ENCODE measurements at regions not wholly inside any gene's neighbourhood (a gene's known extent, or its start where the extent isn't known, plus 50 kb on each side); places are given as distances from the start of the nearest gene placed in this dataset.
A peak's percentile ranks its signal among the peaks of the same experiment; 100 is the strongest.

GRCh38 chr13:54162069-54162468 is 1133.5 kb downstream of the OLFM4 start:
- DNase-seq (ENCODE audit: low read depth, low spot score): no peak

DNA sequence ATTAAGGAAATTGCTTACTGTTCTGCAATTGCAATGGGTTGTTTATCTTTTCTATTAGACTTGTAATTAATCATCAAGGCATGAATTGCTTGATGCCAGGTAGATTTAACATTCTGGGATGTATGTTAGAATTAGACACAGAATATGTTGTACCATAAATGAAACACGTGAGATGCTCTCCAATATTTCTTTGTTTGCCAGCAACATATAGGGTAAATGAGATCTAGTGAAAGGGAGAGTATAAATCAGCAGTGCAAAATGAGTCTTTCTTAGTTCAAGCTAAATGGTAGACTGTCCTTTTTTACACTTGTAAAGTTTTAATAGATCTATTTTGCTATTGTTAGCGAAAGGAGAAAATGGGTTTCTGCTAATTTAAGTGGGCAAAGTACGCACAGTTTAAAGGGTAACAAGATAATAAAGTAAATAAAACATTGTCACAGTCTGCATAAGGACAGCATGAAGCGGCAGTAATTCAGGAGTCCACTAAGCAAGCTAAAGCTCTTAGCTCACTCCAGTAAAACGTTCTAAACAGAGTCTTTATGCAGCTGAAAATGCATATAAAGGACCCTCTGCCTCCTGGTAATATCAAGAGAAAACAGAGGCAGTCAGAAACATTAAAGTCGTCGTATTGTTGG is 1137.1 kb downstream of the OLFM4 start:
- DNase-seq (ENCODE audit: low read depth, low spot score): no peak

- DNase-seq (ENCODE audit: low read depth, low spot score): no peak
Observed at GRCh38 chr13:54173996-54174395, 1145.4 kb downstream of the OLFM4 start.

DNA sequence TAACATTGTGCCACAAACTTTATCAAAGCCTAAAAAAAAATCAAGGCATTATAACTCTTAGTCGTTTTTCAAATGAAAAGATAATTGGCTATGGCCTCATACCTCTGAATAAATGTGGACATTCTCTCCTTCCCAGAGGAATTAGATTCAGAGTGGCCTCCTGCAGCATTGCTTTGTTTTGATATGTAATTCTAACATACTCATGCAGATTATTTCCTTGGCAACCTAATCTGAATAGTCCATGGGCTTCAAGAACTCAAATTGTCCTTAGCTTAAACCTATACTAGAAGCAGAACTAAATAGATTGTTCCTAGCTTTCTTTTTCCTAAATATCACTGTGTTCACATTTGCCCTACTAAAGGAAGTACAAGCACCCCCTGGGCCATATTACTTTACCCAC is 1146.9 kb downstream of the OLFM4 start:
- no peak for DNase-seq (ENCODE audit: low read depth, low spot score)

DNA sequence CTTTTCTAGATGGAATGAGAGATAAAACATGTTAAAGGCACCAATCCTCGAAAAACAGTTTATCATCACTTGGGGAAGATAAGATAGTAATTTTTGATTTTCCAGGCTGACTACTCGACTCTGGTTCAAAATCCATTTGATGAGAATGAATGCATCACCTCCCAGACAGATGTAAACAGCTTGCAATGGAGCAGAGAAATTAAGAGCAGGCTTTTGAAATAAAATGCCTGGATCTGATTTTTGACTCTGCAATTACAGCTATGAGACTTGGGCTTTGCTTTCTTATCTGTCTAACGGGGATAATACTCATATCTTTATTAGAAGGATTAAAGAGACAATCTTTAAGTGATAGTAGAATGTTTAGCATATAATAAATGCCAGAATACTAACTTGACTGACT is 1148.9 kb downstream of the OLFM4 start:
- DNase-seq (ENCODE audit: low read depth, low spot score): no peak

DNA sequence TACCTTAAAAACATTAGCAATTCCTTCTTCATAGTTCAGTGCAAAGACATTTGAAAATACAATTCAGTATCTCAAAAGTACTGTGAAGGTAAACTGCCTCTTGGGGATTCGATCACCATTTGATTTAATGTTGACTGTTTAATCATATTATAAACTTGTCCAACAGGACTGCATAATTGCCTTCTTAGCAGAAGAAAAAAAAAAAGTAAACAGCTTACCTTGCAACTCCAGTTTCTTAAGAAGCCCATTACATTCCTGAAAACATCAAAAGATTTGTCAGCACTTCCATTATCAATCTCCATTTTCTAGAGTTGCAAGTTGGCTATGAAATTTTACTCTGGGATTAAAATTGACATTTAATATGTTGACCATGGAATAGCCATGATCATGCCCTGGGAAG is 1154.6 kb downstream of the OLFM4 start:
- DNase-seq (ENCODE audit: low read depth, low spot score): no peak

- no peak for DNase-seq (ENCODE audit: low read depth, low spot score)
Observed at GRCh38 chr13:54183728-54184127, 1155.1 kb downstream of the OLFM4 start.

DNA sequence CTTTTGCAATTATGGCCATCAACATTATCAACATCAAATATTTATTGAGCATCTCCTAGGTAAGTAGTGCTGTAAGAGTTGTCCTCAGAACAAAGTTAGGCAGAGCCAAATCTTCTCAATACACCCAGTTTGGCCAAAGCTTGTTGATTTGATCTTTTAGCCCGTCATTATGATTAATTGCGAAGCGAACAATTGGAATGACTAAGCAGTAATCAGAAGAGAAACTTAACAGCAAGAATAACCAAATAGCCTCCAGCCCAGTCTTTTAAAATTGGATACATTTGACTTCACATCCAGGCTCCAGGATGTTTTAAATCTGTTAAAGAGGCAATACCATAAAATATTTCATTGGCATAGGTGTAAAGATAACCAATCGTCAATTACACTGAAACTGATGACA is 1156.0 kb downstream of the OLFM4 start:
- no peak for DNase-seq (ENCODE audit: low read depth, low spot score)

GRCh38 chr13:54185101-54185500 is 1156.5 kb downstream of the OLFM4 start:
- DNase-seq (ENCODE audit: low read depth, low spot score): no peak

DNA sequence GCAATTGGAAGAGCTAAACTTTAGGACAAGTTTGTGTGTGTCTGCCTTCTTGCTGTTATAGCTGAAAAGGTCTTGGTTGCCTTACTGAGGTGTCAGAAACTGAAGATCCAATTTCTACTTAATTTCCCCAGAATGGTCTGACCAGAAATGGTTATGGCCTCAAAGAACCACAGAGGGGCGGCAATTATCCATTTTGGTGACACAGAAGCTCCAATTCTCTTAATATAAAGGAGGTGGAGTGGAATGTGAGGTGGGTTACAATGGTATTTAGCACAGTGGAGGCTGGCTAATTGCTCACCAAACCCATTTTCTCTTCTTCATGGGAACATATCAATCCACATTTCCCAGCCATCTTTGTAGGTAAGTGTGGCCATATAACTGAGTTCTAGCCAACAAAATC is 1157.2 kb downstream of the OLFM4 start:
- DNase-seq (ENCODE audit: low read depth, low spot score): peak; percentile 9

GRCh38 chr13:54187461-54187860 is 1158.8 kb downstream of the OLFM4 start:
- no peak for DNase-seq (ENCODE audit: low read depth, low spot score)

- peak; percentile 5 for DNase-seq (ENCODE audit: low read depth, low spot score)
Observed at GRCh38 chr13:54194233-54195024, 1165.8 kb downstream of the OLFM4 start.

DNA sequence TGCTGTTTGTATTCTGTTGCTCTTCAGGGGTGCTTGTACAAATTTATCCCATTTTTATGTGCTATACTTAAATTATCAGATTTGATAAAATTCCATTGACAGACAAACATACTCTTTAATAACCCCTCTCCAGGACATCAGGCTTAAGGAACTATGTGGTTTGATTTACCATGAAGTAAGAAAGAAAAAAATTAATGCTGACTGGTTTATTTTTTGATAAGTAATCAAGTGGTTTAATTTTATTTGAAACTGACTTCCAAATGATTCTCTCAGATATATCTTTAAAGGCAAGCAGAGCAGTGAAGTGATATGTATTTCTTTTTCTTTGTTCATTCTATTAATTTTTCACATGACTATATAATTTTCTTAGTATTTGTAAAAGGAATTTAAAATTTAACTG is 1168.1 kb downstream of the OLFM4 start:
- no peak for DNase-seq (ENCODE audit: low read depth, low spot score)

GRCh38 chr13:54198911-54199310 is 1170.3 kb downstream of the OLFM4 start:
- DNase-seq (ENCODE audit: low read depth, low spot score): no peak

GRCh38 chr13:54206626-54207025 is 1178.0 kb downstream of the OLFM4 start:
- no peak for DNase-seq (ENCODE audit: low read depth, low spot score)

GRCh38 chr13:54210397-54211049 is 1181.9 kb downstream of the OLFM4 start:
- DNase-seq (ENCODE audit: low read depth, low spot score): peak; percentile 60

DNA sequence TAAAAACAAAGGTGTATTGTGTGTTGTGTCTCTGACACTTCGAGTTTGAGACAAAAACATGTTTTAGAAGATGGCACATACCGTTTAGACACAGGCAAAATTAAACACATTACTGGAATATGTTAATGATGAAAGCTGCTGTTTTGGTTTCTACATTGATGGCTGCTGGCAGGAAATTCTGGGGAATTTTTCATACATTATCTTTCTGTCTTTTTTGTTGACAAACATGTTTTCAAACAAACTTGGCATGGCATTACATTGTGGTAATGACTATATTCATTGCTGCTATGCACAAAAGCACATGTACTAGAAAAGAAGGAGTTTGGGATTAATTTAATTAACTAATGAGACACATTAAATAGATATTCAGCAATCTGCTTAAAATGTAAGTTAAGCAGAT is 1187.6 kb downstream of the OLFM4 start:
- no peak for DNase-seq (ENCODE audit: low read depth, low spot score)

- DNase-seq (ENCODE audit: low read depth, low spot score): no peak
Observed at GRCh38 chr13:54226876-54227275, 1198.3 kb downstream of the OLFM4 start.

DNA sequence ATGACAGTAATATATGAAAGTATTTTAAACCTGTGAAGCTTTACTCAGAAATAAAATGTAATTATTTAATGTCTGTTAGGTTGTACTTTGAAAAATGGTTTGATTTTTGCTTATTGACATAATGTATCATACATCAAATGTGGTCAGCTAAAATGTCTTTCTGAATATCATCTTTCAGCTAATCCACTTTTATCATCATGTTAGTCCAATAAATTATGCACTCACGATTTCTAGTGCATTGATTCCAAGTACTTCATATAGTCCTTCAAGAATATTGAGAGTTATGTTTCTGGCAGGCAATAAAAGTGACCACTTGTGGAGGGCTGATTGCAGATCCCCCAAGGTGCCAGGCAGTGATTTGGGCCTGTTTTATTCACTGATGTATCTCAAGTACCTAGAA is 1204.1 kb downstream of the OLFM4 start:
- no peak for DNase-seq (ENCODE audit: low read depth, low spot score)

DNA sequence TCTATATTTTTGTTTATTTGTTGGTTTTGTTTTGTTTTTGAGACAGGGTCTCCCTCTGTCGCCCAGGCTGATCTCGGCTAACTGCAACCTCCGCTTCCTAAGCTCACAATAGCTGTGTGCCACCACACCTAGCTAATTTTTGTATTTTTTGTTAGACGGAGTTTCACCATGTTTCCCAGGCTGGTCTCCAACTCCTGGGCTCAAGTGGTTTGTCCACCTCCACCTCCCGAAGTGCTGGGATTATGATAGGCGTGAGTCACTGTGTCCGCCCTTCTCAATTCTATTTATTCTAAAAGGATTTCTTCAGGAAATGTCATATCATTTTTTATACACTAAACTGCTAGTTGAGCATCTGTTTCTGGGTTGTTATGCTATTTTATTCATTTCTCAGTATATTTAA is 1206.0 kb downstream of the OLFM4 start:
- no peak for DNase-seq (ENCODE audit: low read depth, low spot score)

DNA sequence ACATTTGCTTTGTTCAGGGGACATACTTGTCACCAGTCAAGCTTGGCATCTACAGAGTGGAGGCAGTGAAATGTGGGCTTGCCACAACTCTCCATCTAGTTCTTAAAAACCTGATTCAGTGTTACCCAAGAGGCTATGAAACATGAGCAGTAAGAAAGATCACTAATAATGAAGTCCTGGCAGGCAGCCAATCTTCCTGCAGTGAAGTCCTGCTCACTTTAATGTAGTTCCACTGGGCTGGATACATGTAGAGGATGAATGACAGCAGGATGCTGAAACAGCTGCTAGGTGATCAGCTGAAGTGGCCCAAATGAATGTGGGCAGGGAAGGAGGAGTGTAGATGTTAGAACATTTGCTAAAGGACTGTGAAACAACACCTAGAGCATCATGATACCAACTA is 1213.1 kb downstream of the OLFM4 start:
- peak; percentile 26 for DNase-seq (ENCODE audit: low read depth, low spot score)

GRCh38 chr13:54248306-54248705 is 1219.7 kb downstream of the OLFM4 start:
- DNase-seq (ENCODE audit: low read depth, low spot score): no peak

DNA sequence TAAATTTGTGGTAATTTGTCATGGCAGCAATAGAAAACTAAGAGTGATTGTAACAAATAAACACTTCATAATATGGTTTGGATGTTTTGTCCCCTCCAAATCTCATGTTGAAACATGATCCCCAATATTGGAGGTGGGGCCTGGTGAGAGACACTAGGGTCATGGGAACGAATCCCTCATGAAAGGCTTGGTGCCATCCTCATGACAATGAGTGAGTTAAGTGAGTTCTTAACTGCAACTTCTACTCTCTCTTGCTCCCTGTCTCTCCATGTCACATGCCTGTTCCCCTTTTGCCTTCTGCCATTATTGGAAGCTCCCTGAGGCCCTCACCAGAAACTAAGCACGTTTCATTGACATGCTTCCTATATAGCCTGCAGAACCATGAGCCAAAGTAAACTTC is 1233.2 kb downstream of the OLFM4 start:
- no peak for DNase-seq (ENCODE audit: low read depth, low spot score)

Data from astrocyte of the hippocampus (primary cell).